ENCODE measurements at regions not wholly inside any gene's neighbourhood (a gene's known extent, or its start where the extent isn't known, plus 50 kb on each side); places are given as distances from the start of the nearest gene placed in this dataset.
A peak's percentile ranks its signal among the peaks of the same experiment; 100 is the strongest.

GRCh38 chr6:41426438-41426851, 91.0 kb downstream of the NCR2 start:
- POLR2A ChIA-PET, result no interaction called here
- no peak overlapping the region for H3K4me3 ChIP-seq (ENCODE audit: low read length)
- DNase-seq, result no peak

GRCh38 chr6:41426888-41427641, 91.7 kb downstream of the NCR2 start:
- ChIA-PET CTCF (interaction anchor here (1.3 to 5.9 kb wide), 2 partner anchors 17 to 165 kb away, joined by 3 to 73 read pairs; no protein-coding TSS in a partner anchor), POLR2A (no interaction called here)
- Histone ChIP-seq H3K4me1 (ENCODE audit: insufficient read depth, low read length) (peaks cover 21% of the 10 kb centered on the region), H3K36me3 (ENCODE audit: insufficient read depth, low read length) (no peaks in the 10 kb centered on the region), H3K27ac (ENCODE audit: low read depth, low read length) (no peak overlapping the region), H3K27me3 (ENCODE audit: insufficient read depth, low read length, poor library complexity, severe bottlenecking) (peaks cover 27% of the 10 kb centered on the region), H3K4me3 (ENCODE audit: low read length) (no peak overlapping the region), H3K9me3 (ENCODE audit: low read length) (no peaks in the 10 kb centered on the region)
- H3K4me1 Mint-ChIP-seq, result peaks cover 9 to 13% (median 10%) of the 10 kb centered on the region in 3 donors
- H3K36me3 Mint-ChIP-seq, result no peaks in the 10 kb centered on the region
- peak overlapping the region in 1 of 8 donors; percentile 26 for H3K27ac Mint-ChIP-seq
- H3K4me3 Mint-ChIP-seq, result peak overlapping the region in 1 of 7 donors; percentile 59
- peaks cover 20 to 37% of the 10 kb centered on the region in 2 donors for H3K27me3 Mint-ChIP-seq
- DNase-seq, result peak in 1 of 5 donors; percentile 7
- no peaks in the 10 kb centered on the region for H3K9me3 Mint-ChIP-seq

More at GRCh38 chr6:41426438-41426851, 91.0 kb downstream of the NCR2 start:
- CTCF ChIA-PET, result interaction anchor here (1.0 to 5.9 kb wide), 5 partner anchors 18 to 258 kb away, joined by 3 to 73 read pairs (median 4); no protein-coding TSS in a partner anchor
- Mint-ChIP-seq H3K4me3 (no peak overlapping the region), H3K27me3 (peaks cover 23 to 35% of the 10 kb centered on the region in 2 donors), H3K36me3 (no peaks in the 10 kb centered on the region), H3K4me1 (peaks cover 9 to 13% (median 10%) of the 10 kb centered on the region in 3 donors), H3K9me3 (no peaks in the 10 kb centered on the region), H3K27ac (no peak overlapping the region)
- Histone ChIP-seq H3K27me3 (ENCODE audit: insufficient read depth, low read length, poor library complexity, severe bottlenecking) (peaks cover 27% of the 10 kb centered on the region), H3K9me3 (ENCODE audit: low read length) (no peaks in the 10 kb centered on the region), H3K36me3 (ENCODE audit: insufficient read depth, low read length) (no peaks in the 10 kb centered on the region), H3K27ac (ENCODE audit: low read depth, low read length) (no peak overlapping the region), H3K4me1 (ENCODE audit: insufficient read depth, low read length) (peaks cover 21% of the 10 kb centered on the region)

DNA sequence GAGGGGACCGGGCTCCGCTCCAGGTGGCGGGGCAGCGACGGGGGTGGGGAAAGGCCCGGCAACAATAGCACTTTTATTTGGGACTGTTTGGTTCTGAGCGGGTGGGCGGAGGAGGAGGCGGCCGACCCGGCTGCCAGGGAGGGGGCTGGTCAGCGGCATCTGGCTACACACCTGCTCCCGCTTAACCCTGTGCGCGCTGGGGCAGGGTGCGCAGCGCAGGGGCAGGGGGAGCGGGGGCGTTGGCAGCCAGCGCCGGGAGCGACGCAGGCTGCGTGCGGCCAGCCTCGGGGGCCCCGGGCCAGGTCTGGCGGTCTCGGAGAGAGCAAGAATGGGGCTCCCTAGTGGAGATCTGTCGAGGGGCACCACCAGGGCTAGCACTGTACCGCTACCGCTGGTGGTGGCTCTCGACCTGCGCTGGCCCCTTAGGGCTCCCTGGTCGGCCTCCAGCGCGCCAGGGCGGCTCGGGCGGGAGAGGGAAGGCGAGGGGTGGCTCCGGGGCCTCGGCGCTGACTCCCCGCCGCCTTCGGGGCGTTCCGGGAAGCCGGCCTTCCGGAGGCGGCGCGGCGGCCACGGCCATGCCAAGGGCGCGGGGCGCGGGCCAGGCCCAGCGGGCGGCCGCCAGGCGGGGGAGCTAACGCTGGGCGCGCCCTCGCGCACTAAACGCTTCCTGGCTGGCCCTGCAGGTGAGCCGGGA, 92.4 kb downstream of the NCR2 start:
- ChIA-PET CTCF (interaction anchor here (5.9 kb wide), 1 partner anchor 164 kb away, joined by 73 read pairs; no protein-coding TSS in a partner anchor), POLR2A (no interaction called here)
- no peaks in the 10 kb centered on the region for H3K36me3 ChIP-seq (ENCODE audit: insufficient read depth, low read length)
- no peaks in the 10 kb centered on the region for H3K36me3 Mint-ChIP-seq
- no peak overlapping the region for H3K27ac ChIP-seq (ENCODE audit: low read depth, low read length)
- no peaks in the 10 kb centered on the region for H3K9me3 ChIP-seq (ENCODE audit: low read length)
- H3K4me1 Mint-ChIP-seq, result peaks cover 9 to 13% (median 11%) of the 10 kb centered on the region in 3 donors
- peak overlapping the region in 1 of 7 donors; percentile 57 for H3K4me3 Mint-ChIP-seq
- H3K27me3 Mint-ChIP-seq, result peaks cover 22 to 41% of the 10 kb centered on the region in 2 donors
- no peak overlapping the region for H3K4me3 ChIP-seq (ENCODE audit: low read length)
- H3K27ac Mint-ChIP-seq, result no peak overlapping the region
- H3K9me3 Mint-ChIP-seq, result no peaks in the 10 kb centered on the region
- DNase-seq, result peak in 1 of 5 donors; percentile 14
- peaks cover 27% of the 10 kb centered on the region for H3K27me3 ChIP-seq (ENCODE audit: insufficient read depth, low read length, poor library complexity, severe bottlenecking)
- peaks cover 21% of the 10 kb centered on the region for H3K4me1 ChIP-seq (ENCODE audit: insufficient read depth, low read length)

- H3K4me1 Mint-ChIP-seq, result peaks cover 9 to 13% (median 13%) of the 10 kb centered on the region in 3 donors
- H3K9me3 Mint-ChIP-seq, result no peaks in the 10 kb centered on the region
- H3K4me3 ChIP-seq (ENCODE audit: low read length), result no peak overlapping the region
- peak overlapping the region in 2 of 8 donors; percentile 56 to 67 for H3K27ac Mint-ChIP-seq
- no peak overlapping the region for H3K27ac ChIP-seq (ENCODE audit: low read depth, low read length)
- no peaks in the 10 kb centered on the region for H3K36me3 ChIP-seq (ENCODE audit: insufficient read depth, low read length)
- POLR2A ChIA-PET, result no interaction called here
- no peak for DNase-seq
- H3K27me3 ChIP-seq (ENCODE audit: insufficient read depth, low read length, poor library complexity, severe bottlenecking), result peaks cover 27% of the 10 kb centered on the region
- peaks cover 24 to 42% of the 10 kb centered on the region in 2 donors for H3K27me3 Mint-ChIP-seq
- peak overlapping the region; percentile 12 to 83 (median 64) for H3K4me3 Mint-ChIP-seq
- H3K36me3 Mint-ChIP-seq, result no peaks in the 10 kb centered on the region
- peaks cover 21% of the 10 kb centered on the region for H3K4me1 ChIP-seq (ENCODE audit: insufficient read depth, low read length)
- no peaks in the 10 kb centered on the region for H3K9me3 ChIP-seq (ENCODE audit: low read length)
- CTCF ChIA-PET, result no interaction called here
Observed at GRCh38 chr6:41428336-41428995, 93.1 kb downstream of the NCR2 start.

GRCh38 chr6:41428996-41429421, 93.6 kb downstream of the NCR2 start:
- H3K27ac Mint-ChIP-seq, result peak overlapping the region in 2 of 8 donors; percentile 56 to 67
- peaks cover 24 to 39% of the 10 kb centered on the region in 2 donors for H3K27me3 Mint-ChIP-seq
- no peak for DNase-seq
- no peaks in the 10 kb centered on the region for H3K9me3 ChIP-seq (ENCODE audit: low read length)
- peaks cover 9 to 13% (median 13%) of the 10 kb centered on the region in 3 donors for H3K4me1 Mint-ChIP-seq
- H3K27ac ChIP-seq (ENCODE audit: low read depth, low read length), result no peak overlapping the region
- no peaks in the 10 kb centered on the region for H3K36me3 ChIP-seq (ENCODE audit: insufficient read depth, low read length)
- no peaks in the 10 kb centered on the region for H3K36me3 Mint-ChIP-seq
- H3K4me1 ChIP-seq (ENCODE audit: insufficient read depth, low read length), result peaks cover 21% of the 10 kb centered on the region
- H3K4me3 ChIP-seq (ENCODE audit: low read length), result no peak overlapping the region
- CTCF ChIA-PET, result no interaction called here
- POLR2A ChIA-PET, result no interaction called here
- H3K4me3 Mint-ChIP-seq, result peak overlapping the region; percentile 12 to 83 (median 64)
- peaks cover 27% of the 10 kb centered on the region for H3K27me3 ChIP-seq (ENCODE audit: insufficient read depth, low read length, poor library complexity, severe bottlenecking)
- no peaks in the 10 kb centered on the region for H3K9me3 Mint-ChIP-seq

DNA sequence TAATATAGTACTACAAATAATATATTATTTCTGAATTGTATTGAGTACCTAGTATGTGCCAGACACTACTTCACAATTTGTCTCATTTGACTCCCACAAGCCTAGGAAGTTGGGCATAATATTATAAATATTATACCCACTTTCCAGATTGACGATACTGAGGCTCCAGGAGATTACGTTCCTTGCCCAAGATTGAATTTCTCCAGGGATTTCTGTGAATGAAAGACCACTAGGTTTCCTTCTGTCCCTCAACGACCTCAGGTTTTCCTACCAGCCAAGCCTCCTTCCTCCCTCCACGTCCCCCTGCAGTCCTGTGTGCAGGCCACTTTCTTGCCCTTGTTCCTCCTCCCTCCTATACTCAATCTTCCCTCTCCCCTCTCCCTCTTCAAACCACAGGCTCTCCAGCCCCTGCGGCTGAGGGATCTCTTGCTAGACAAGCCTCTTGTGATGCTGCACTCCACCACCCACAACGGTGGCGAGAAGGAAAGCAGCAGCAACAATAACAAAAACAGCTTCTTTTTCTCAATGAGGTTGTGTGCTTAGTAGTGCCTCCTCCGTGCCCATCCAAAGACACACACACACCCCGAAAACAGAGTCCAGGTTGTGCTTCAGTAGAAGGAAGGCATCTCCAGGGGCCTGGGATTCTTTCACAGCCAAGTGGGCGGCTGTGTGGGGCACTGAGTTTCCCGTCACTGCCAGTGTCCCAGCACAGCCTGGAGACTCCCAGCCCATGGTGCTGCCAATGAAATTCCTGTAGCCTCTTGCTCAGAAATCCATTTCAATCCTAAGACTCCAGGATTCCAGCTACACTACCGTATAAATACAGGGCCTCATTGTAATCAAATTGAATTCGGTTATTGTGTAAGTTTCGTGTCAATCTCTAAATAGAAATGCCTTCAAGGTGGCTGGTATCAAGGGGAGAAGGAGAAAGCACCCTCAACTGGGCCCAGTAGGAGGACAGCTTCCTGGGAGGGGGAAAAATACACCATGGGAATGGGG, 94.4 kb downstream of the NCR2 start:
- no peaks in the 10 kb centered on the region for H3K36me3 Mint-ChIP-seq
- no peaks in the 10 kb centered on the region for H3K9me3 Mint-ChIP-seq

GRCh38 chr6:41430875-41431274, 95.5 kb downstream of the NCR2 start:
- Mint-ChIP-seq H3K27me3 (peaks cover 24 to 39% of the 10 kb centered on the region in 2 donors), H3K9me3 (no peaks in the 10 kb centered on the region), H3K36me3 (no peaks in the 10 kb centered on the region), H3K4me1 (peaks cover 9 to 13% (median 13%) of the 10 kb centered on the region in 3 donors), H3K27ac (no peak overlapping the region), H3K4me3 (no peak overlapping the region)
- H3K4me3 ChIP-seq (ENCODE audit: low read length), result no peak overlapping the region
- ChIA-PET CTCF (interaction anchor here (0.5 to 0.7 kb wide), 2 partner anchors 10 to 118 kb away, joined by 3 read pairs; no protein-coding TSS in a partner anchor), POLR2A (no interaction called here)
- H3K27me3 ChIP-seq (ENCODE audit: insufficient read depth, low read length, poor library complexity, severe bottlenecking), result peaks cover 27% of the 10 kb centered on the region
- no peaks in the 10 kb centered on the region for H3K9me3 ChIP-seq (ENCODE audit: low read length)
- H3K36me3 ChIP-seq (ENCODE audit: insufficient read depth, low read length), result no peaks in the 10 kb centered on the region
- no peak for DNase-seq
- H3K4me1 ChIP-seq (ENCODE audit: insufficient read depth, low read length), result peaks cover 21% of the 10 kb centered on the region
- H3K27ac ChIP-seq (ENCODE audit: low read depth, low read length), result no peak overlapping the region

More for the DNA sequence above, 94.4 kb downstream of the NCR2 start:
- H3K27ac ChIP-seq (ENCODE audit: low read depth, low read length), result no peak overlapping the region
- H3K36me3 ChIP-seq (ENCODE audit: insufficient read depth, low read length), result no peaks in the 10 kb centered on the region
- no peaks in the 10 kb centered on the region for H3K9me3 ChIP-seq (ENCODE audit: low read length)
- peaks cover 27% of the 10 kb centered on the region for H3K27me3 ChIP-seq (ENCODE audit: insufficient read depth, low read length, poor library complexity, severe bottlenecking)
- DNase-seq, result no peak
- Mint-ChIP-seq H3K27me3 (peaks cover 24 to 39% of the 10 kb centered on the region in 2 donors), H3K4me3 (peak overlapping the region in 2 of 7 donors; percentile 30 to 45), H3K4me1 (peaks cover 9 to 13% (median 13%) of the 10 kb centered on the region in 3 donors), H3K27ac (peak overlapping the region in 1 of 8 donors; percentile 38)
- CTCF ChIA-PET, result interaction anchor here (0.5 kb wide), 1 partner anchor 119 kb away, joined by 3 read pairs; no protein-coding TSS in a partner anchor
- POLR2A ChIA-PET, result no interaction called here
- no peak overlapping the region for H3K4me3 ChIP-seq (ENCODE audit: low read length)
- H3K4me1 ChIP-seq (ENCODE audit: insufficient read depth, low read length), result peaks cover 21% of the 10 kb centered on the region
